GM23248 (cell line): ENCODE measurements at regions not wholly inside any gene's neighbourhood (a gene's known extent, or its start where the extent isn't known, plus 50 kb on each side); places are given as distances from the start of the nearest gene placed in this dataset.

ENCODE experiments used
- DNase-seq: peaks from one replicate; pipeline ENCODE4 v3.0.0-alpha.2; 2015
- H2AFZ ChIP-seq: fragments of 200-600 bp; sonication (generic); 2 replicates; pipeline ENCODE4 v1.6.1; 2016; ENCODE audit warnings: antibody characterized with exemption
- H3F3A ChIP-seq: fragments of 200-600 bp; sonication (generic); 2 replicates; pipeline ENCODE4 v1.6.1; 2016; ENCODE audit warnings: mild to moderate bottlenecking, antibody characterized with exemption, mixed run types; ENCODE audit not compliant: insufficient read depth
- H3K27ac ChIP-seq: fragments of 200-600 bp; sonication (generic); 2 replicates; pipeline ENCODE4 v1.5.1; 2016; ENCODE audit warnings: mild to moderate bottlenecking
- H3K27me3 ChIP-seq: fragments of 200-600 bp; sonication (generic); replicated peaks from 2 replicates; pipeline ENCODE4 v1.6.1; 2016; ENCODE audit warnings: mild to moderate bottlenecking; ENCODE audit not compliant: insufficient read depth
- H3K36me3 ChIP-seq: fragments of 200-600 bp; sonication (generic); 2 replicates; pipeline ENCODE4 v1.6.1; 2016; ENCODE audit warnings: low read depth, mild to moderate bottlenecking
- H3K4me1 ChIP-seq: fragments of 200-600 bp; sonication (generic); 2 replicates; pipeline ENCODE4 v1.6.1; 2016; ENCODE audit warnings: mild to moderate bottlenecking; ENCODE audit not compliant: insufficient read depth
- H3K4me2 ChIP-seq: fragments of 200-600 bp; sonication (generic); one replicate; pipeline ENCODE4 v1.6.1; 2016; ENCODE audit warnings: mild to moderate bottlenecking; ENCODE audit not compliant: unreplicated experiment
- H3K4me3 ChIP-seq: fragments of 200-600 bp; sonication (generic); 2 replicates; pipeline ENCODE4 v1.5.1; 2016; ENCODE audit warnings: mild to moderate bottlenecking
- H3K79me2 ChIP-seq: fragments of 200-600 bp; sonication (generic); 2 replicates; pipeline ENCODE4 v1.6.1; 2016; ENCODE audit warnings: mild to moderate bottlenecking; ENCODE audit not compliant: insufficient read depth
- H3K9ac ChIP-seq: fragments of 200-600 bp; sonication (generic); 2 replicates; pipeline ENCODE4 v1.6.1; 2016; ENCODE audit warnings: mild to moderate bottlenecking
- H3K9me2 ChIP-seq: fragments of 200-600 bp; sonication (generic); 2 replicates; pipeline ENCODE4 v1.6.1; 2016; ENCODE audit warnings: mixed run types, mild to moderate bottlenecking, moderate library complexity; ENCODE audit not compliant: insufficient read depth
- H3K9me3 ChIP-seq: fragments of 200-600 bp; sonication (generic); one replicate; pipeline ENCODE4 v1.6.1; 2017; ENCODE audit warnings: low read depth
- H4K20me1 ChIP-seq: fragments of 200-600 bp; sonication (generic); 2 replicates; pipeline ENCODE4 v1.6.0; 2016; ENCODE audit not compliant: insufficient read depth
- EZH2 ChIP-seq: fragments of 200-600 bp; sonication (generic); IDR thresholded peaks from 2 replicates; pipeline ENCODE4 v1.6.1; 2018; ENCODE audit warnings: antibody characterized with exemption, mild to moderate bottlenecking; ENCODE audit not compliant: insufficient read depth, poor library complexity, severe bottlenecking
- EZH2phosphoT487 ChIP-seq: fragments of 200-600 bp; sonication (generic); IDR thresholded peaks from 2 replicates; pipeline ENCODE4 v1.6.1; 2018; ENCODE audit warnings: antibody characterized with exemption, moderate library complexity, mild to moderate bottlenecking, low read depth; ENCODE audit not compliant: insufficient read depth
- WGBS, 2 experiments: methylation state at CpG; one replicate each; pipeline ENCODE4 v1.1.6; 2015 to 2017; ENCODE audit warnings: low lambda C conversion rate in 2 of 2, low coverage in 1 of 2; ENCODE audit errors: missing lambda C conversion rate in 2 of 2; 5-methylcytosine and 5-hydroxymethylcytosine counted together
- in situ Hi-C: fragments of 300-500 bp; cut with MboI; formaldehyde crosslinking; loops from 2 replicates; pipeline ENCODE4 v1.15.0; 2020

- no peak for DNase-seq
- Histone ChIP-seq H3K4me1 (peaks cover 3% of the 10 kb centered on the region; the same call in 1 of the 2 replicates), H3K9me3 (no peaks in the 10 kb centered on the region), H3K9me2 (no peaks in the 10 kb centered on the region), H3K36me3 (no peaks in the 10 kb centered on the region), H3K4me2 (no peak overlapping the region), H3K27me3 (peaks cover 23% of the 10 kb centered on the region; the same call in 1 of the 2 replicates), H3K9ac (no peak overlapping the region), H3K79me2 (no peaks in the 10 kb centered on the region), H3K27ac (no peak overlapping the region), H3F3A (no peaks in the 10 kb centered on the region), H4K20me1 (no peaks in the 10 kb centered on the region), H3K4me3 (no peak overlapping the region), H2AFZ (no peak overlapping the region)
- no peak for TF ChIP-seq EZH2
- no peak for TF ChIP-seq EZH2phosphoT487
- WGBS, 2 experiments = 71 to 80% methylated on average over 10 of the region's 10 CpGs
- in situ Hi-C loops = no loop called here
Observed at GRCh38 chr6:170461111-170461510, 92.0 kb downstream of the PSMB1 start.

- 74 to 84% methylated on average over 7 of the region's 7 CpGs for WGBS, 2 experiments
- Histone ChIP-seq H2AFZ (no peak overlapping the region), H3K4me3 (no peak overlapping the region), H4K20me1 (no peaks in the 10 kb centered on the region), H3K9me2 (no peaks in the 10 kb centered on the region), H3K9me3 (no peaks in the 10 kb centered on the region), H3K79me2 (no peaks in the 10 kb centered on the region), H3K4me1 (peaks cover 3% of the 10 kb centered on the region; the same call in 1 of the 2 replicates), H3K9ac (no peak overlapping the region), H3K27ac (no peak overlapping the region), H3F3A (no peaks in the 10 kb centered on the region), H3K4me2 (no peak overlapping the region), H3K27me3 (peaks cover 23% of the 10 kb centered on the region; the same call in 1 of the 2 replicates), H3K36me3 (no peaks in the 10 kb centered on the region)
- in situ Hi-C loops = no loop called here
- DNase-seq = no peak
- TF ChIP-seq EZH2 (no peak), EZH2phosphoT487 (no peak)
Observed at GRCh38 chr6:170460641-170461040, 92.5 kb downstream of the PSMB1 start.

- H3K79me2 ChIP-seq = no peaks in the 10 kb centered on the region
- no peaks in the 10 kb centered on the region for H3K9me3 ChIP-seq
- no peak for TF ChIP-seq EZH2
- TF ChIP-seq EZH2phosphoT487 = no peak
- no peak overlapping the region for H3K27ac ChIP-seq
- no peaks in the 10 kb centered on the region for H4K20me1 ChIP-seq
- peaks cover 23% of the 10 kb centered on the region; the same call in 1 of the 2 replicates for H3K27me3 ChIP-seq
- peak overlapping the region; percentile 55 for H3K4me2 ChIP-seq
- peaks cover 3% of the 10 kb centered on the region; the same call in 1 of the 2 replicates for H3K4me1 ChIP-seq
- peak overlapping the region; percentile 67 for H3K4me3 ChIP-seq
- no peaks in the 10 kb centered on the region for H3F3A ChIP-seq
- H2AFZ ChIP-seq = 0 out of 2 replicates have a peak overlapping the region, but pooled peaks have one; percentile 3
- in situ Hi-C loops = no loop called here
- DNase-seq = peak; percentile 71
- no peaks in the 10 kb centered on the region for H3K36me3 ChIP-seq
- no peak overlapping the region for H3K9ac ChIP-seq
- WGBS, 2 experiments = 11 to 22% methylated on average over 4 to 6 of the region's 6 CpGs
- no peaks in the 10 kb centered on the region for H3K9me2 ChIP-seq
Observed at GRCh38 chr6:170459451-170459850, 93.7 kb downstream of the PSMB1 start.

- Histone ChIP-seq H4K20me1 (no peaks in the 10 kb centered on the region), H3K27ac (no peak overlapping the region), H3K79me2 (no peaks in the 10 kb centered on the region), H3K27me3 (peaks cover 18% of the 10 kb centered on the region; the same call in 1 of the 2 replicates), H3K9ac (no peak overlapping the region), H3K4me1 (peaks cover 3% of the 10 kb centered on the region; the same call in 1 of the 2 replicates), H3F3A (no peaks in the 10 kb centered on the region), H3K4me2 (no peak overlapping the region), H3K9me3 (no peaks in the 10 kb centered on the region), H3K9me2 (no peaks in the 10 kb centered on the region), H3K4me3 (no peak overlapping the region), H2AFZ (no peak overlapping the region), H3K36me3 (no peaks in the 10 kb centered on the region)
- no peak for TF ChIP-seq EZH2
- no peak for TF ChIP-seq EZH2phosphoT487
- in situ Hi-C loops = no loop called here
- WGBS, 2 experiments = 60 to 63% methylated on average over 11 of the region's 11 CpGs
- DNase-seq = no peak
Observed at GRCh38 chr6:170456886-170457698, 96.0 kb downstream of the PSMB1 start.
